ENCODE measurements at regions not wholly inside any gene's neighbourhood (a gene's known extent, or its start where the extent isn't known, plus 50 kb on each side); places are given as distances from the start of the nearest gene placed in this dataset.

GRCh38 chrX:107561468-107562215 is 66.7 kb upstream of the PRPS1 start:
- DNase-seq, result no peak

GRCh38 chrX:107562482-107562881 is 65.8 kb upstream of the PRPS1 start:
- DNase-seq, result no peak

- no peak for DNase-seq
These were observed 64.5 kb upstream of the PRPS1 start for GRCh38 chrX:107563824-107564223.

- no peak for DNase-seq
These were observed 63.3 kb upstream of the PRPS1 start for GRCh38 chrX:107565015-107565414.

GRCh38 chrX:107565931-107566603 is 62.2 kb upstream of the PRPS1 start:
- DNase-seq, result no peak

- DNase-seq, result no peak
These were observed 61.6 kb upstream of the PRPS1 start for GRCh38 chrX:107566604-107567262.

GRCh38 chrX:107567370-107567769 is 60.9 kb upstream of the PRPS1 start:
- DNase-seq, result no peak

GRCh38 chrX:107571296-107571998 is 56.9 kb upstream of the PRPS1 start:
- no peak for DNase-seq

- no peak for DNase-seq
These were observed 55.3 kb upstream of the PRPS1 start for GRCh38 chrX:107573016-107573415.

- no peak for DNase-seq
These were observed 54.1 kb upstream of the PRPS1 start for GRCh38 chrX:107574054-107574683.

GRCh38 chrX:107574711-107575110 is 53.6 kb upstream of the PRPS1 start:
- no peak for DNase-seq

GRCh38 chrX:107576392-107576791 is 51.9 kb upstream of the PRPS1 start:
- no peak for DNase-seq

- DNase-seq, result no peak
These were observed 51.5 kb upstream of the PRPS1 start for GRCh38 chrX:107576841-107577240.

GRCh38 chrX:107577933-107578332 is 50.4 kb upstream of the PRPS1 start:
- no peak for DNase-seq
